GM21737 (cell line): ENCODE measurements at regions not wholly inside any gene's neighbourhood (a gene's known extent, or its start where the extent isn't known, plus 50 kb on each side); places are given as distances from the start of the nearest gene placed in this dataset.

ENCODE experiments used
- ATAC-seq: cut with Tn5 transposase; IDR thresholded peaks from one replicate; pipeline ENCODE4 v1.9.1; 2021; ENCODE audit warnings: mild to moderate bottlenecking, moderate library complexity; ENCODE audit not compliant: unreplicated experiment

DNA sequence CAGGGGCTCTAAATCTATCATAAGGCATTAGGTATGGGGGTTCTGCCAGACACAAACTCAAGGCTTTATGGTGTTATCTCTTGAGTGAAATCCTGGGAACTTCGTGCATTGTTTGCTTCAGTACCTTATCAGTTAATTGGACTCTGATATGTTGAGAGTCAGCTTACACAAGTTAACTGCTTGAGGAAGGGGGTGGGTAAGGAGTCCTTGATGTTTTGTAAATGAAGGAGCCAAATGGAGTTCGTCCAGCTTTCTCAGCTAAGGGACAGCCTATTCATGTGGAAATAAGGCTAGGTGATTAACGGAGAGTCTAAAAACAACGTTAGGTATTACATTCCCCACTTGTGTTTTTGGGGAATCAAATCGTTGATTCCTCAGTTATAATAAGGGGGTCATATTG, 157.4 kb downstream of the TRIM27 start:
- ATAC-seq = no peak

DNA sequence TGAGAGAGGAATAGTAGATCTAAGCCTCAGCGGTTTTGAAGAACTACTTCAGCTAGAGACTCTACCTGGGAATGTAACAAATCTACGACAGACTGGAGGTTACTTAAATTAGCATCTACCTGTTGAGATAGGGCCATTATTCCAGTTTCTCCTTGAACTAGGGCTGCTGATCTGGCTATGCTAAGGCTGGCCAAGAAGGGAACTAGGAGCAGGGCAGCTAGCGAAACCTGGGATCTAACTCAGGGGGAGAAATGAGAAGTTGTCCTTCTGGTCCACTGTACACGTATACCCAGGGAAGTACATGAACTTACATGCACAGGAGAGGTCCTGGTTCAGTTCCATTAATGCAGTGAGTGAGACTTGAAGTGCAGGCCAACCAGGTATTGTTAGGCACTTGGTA, 156.7 kb downstream of the TRIM27 start:
- ATAC-seq = no peak

GRCh38 chr6:28767691-28768090, 156.1 kb downstream of the TRIM27 start:
- ATAC-seq = no peak

GRCh38 chr6:28768187-28768913, 155.4 kb downstream of the TRIM27 start:
- no peak for ATAC-seq

DNA sequence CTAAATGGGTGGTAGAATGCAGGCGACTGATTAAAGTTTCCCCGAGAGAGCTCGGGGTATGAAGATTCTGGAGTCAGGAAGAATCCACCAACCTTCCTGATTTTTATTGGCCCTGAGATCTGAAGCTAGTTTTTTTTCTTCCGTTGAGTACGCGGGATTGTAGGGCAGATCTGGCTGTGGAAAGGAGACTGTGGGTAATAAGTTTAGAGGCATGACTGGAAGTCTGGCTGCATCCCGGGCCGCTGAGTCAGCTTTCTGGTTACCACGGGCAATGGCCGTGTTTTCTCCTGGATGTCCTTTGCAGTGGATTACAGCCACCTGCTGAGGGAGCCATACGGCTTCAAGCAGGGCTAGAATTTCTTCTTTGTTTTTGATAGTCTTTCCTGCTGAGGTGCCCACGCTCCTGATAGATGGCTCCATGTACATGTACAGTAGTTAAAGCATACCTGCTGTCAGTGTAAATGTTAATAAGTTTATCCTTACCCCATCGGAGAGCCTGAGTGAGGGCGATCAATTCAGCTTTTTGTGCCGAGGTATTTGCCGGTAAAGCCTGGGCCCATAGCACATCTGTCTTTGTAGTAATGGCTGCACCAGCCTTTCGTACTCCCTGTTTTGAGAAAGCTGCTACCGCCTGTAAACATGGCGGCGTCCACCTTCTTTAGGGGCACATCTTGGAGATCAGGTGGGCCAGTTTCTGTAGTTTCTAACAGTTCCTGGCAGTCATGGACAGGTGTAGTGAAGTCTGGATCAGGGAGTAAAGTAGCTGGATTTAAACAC, 154.0 kb downstream of the TRIM27 start:
- no peak for ATAC-seq

- no peak for ATAC-seq
Measured at GRCh38 chr6:28770732-28771131, 153.1 kb downstream of the TRIM27 start.

GRCh38 chr6:28771401-28772267, 152.2 kb downstream of the TRIM27 start:
- ATAC-seq = no peak

- no peak for ATAC-seq
Measured at GRCh38 chr6:28772480-28773381, 151.1 kb downstream of the TRIM27 start.

DNA sequence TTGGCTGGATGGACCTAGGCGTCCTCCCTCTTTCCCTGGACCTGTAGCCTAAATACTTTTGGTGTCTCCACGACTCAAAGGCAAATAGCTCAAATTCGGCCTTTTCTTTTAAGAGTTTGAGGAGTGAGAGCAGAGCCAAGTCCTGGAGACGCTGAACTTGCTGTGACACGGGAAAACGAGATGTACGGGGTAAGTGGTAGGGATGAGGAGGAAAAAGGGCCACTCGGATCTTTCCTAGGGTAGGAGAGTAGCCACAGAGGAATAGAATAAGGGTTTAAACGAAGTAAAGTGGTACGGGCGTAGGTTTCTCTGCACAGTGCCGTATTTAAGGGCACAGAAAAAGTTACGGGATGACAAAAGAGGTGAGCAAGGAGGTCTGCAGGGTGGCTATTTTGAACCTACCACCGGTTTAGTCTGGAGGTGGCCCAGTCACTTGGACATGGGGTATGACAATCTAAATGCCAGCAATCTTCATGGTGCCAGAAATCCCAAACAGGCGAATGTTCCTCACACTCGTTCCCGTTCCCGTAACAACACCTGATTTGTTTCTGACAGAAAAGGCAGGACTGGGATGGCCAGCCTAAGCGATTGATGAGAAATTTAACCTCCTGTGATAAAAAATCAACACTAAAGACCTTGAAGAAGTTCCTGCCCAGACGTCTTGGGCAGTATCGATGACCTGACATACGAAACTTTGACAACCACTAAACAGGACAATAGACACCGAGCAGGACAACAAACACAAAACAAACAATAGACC, 149.3 kb downstream of the TRIM27 start:
- no peak for ATAC-seq

- ATAC-seq = no peak
Measured at GRCh38 chr6:28775052-28775376, 148.8 kb downstream of the TRIM27 start.

DNA sequence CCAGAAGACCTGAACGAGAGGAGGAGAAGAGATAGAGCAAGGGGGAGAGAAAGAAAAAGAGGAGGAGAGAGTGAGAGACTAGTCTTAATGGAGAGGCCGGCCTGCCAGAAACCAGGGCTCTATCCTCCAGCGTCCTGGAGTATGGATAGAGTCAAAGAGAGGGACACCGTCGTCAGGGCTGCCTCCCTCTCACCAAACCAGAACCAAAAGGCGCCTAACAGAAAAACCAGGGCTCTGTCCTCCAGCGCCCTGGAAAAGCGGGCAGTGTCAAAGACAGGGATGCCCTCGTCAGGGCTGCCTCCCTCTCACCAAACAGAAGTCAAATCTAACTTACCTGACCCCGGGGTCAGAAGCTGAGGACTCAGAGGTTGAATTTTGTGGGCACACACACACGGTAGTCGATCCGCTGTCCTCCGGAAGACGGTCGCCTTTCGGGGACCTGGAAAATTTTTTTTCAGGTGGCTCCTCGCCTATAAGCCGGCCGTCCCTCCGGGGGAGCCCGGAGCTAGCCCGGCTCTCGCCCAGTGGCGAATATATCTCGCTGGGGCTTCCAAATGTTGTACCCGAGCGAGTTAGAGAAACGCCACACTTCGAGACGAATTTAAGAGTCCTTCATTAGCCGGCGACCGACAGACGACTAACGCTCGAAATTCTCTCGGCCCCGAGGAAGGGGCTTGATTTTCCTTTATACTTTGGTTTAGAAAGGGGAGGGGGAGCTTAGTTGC, 148.2 kb downstream of the TRIM27 start:
- no peak for ATAC-seq

- ATAC-seq = no peak
Measured at GRCh38 chr6:28776269-28777146, 147.3 kb downstream of the TRIM27 start.

DNA sequence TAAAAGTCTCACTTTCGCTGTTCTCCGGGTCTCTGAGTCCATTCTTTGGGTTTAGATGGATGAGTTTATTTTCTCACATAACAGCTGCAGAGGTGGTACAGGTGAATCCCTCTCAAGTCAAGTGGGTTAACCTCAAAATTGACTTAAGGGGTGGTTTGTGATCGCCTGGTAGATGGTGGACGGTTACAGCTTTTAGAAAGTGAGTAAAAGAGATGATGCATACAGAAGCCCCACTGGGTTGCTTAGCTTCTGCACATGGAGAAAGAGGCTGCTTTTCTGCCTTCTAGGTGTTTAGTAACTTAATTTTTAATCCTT, 146.7 kb downstream of the TRIM27 start:
- ATAC-seq = no peak

GRCh38 chr6:28782113-28782673, 141.6 kb downstream of the TRIM27 start:
- ATAC-seq = no peak

DNA sequence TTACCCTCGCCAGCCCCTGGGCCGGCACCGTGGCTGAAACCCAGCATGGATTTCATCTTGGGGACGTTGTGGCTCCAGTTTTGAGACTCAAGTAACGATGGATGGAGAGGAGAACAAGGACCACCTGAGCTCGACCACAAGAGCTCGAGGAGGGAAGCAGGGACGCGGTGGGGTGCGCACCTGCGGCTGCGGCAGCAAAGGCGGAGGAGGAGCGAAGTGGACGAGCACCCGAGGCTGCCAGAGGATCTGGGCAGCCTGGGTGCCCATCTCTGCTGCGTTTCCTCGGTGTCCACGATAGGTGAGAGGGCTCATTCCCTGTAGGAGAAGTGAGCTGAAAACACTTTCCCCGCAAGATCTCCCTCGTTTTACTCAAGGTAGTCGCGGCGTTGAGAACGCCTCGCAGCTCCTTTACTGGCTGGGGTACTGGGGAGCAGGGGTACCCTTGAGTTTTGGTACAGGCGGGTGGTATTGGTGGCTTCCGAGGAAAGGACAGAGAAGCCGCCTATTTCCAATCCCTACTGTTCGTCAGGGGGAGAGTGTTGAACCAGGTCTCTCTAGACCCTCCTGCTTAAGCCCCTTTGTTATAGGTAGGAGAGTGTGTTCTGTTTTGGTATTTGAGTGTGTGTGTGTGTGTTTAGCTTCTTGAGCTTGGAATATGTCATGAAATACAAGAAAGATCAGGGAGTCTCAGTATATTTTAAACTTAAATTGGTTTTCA, 137.7 kb downstream of the TRIM27 start:
- ATAC-seq = no peak

DNA sequence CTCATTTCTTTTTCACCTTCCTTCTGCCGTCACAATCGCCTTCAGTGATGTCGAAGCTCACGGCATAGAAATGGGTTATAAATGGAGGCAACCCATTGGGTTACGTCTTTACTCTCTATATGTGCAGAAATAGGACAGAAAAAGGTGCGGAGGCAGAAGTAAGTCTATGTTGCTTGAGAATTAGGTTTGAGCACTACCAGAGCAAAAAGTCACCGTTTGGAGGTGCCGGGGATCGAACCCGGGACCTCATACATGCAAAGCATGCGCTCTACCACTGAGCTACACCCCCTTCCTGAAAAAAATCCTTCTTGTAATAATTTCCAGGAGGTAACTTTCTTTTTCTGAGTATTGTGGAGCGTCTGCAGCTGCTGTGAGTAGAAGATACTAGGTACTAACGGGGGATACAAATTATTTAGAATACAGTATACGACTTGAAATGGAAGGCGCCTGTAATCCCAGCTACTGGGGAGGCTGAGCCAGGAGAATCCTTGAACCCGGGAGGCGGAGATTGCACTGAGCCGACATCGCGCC, 134.2 kb downstream of the TRIM27 start:
- ATAC-seq = no peak

GRCh38 chr6:28791002-28791383, 132.8 kb downstream of the TRIM27 start:
- ATAC-seq = no peak
